Colonic mucosa (tissue), 4 donors: ENCODE measurements at regions not wholly inside any gene's neighbourhood (a gene's known extent, or its start where the extent isn't known, plus 50 kb on each side); places are given as distances from the start of the nearest gene placed in this dataset.

ENCODE experiments used
- DNase-seq: peaks from one replicate; pipeline ENCODE4 v3.0.0-alpha.2; 2020
- H3K27ac ChIP-seq: fragments of 200-600 bp; one replicate; pipeline ENCODE4 v1.8.0; 2021
- H3K27me3 ChIP-seq: fragments of 200-600 bp; one replicate; pipeline ENCODE4 v1.8.0; 2021
- H3K36me3 ChIP-seq: fragments of 200-600 bp; one replicate; pipeline ENCODE4 v1.8.0; 2021
- H3K4me1 ChIP-seq: fragments of 200-600 bp; one replicate; pipeline ENCODE4 v1.8.0; 2021; ENCODE audit warnings: mild to moderate bottlenecking
- H3K4me3 ChIP-seq: fragments of 200-600 bp; one replicate; pipeline ENCODE4 v1.8.0; 2021
- H3K9ac ChIP-seq, 2 donors: one replicate each; pipeline ENCODE4 v1.7.0; 2013; ENCODE audit warnings: control low read depth in 2 of 2, low read depth in 2 of 2, low read length in 2 of 2
- H3K9me3 ChIP-seq: fragments of 200-600 bp; one replicate; pipeline ENCODE4 v1.8.0; 2021
- CTCF ChIP-seq: fragments of 200-600 bp; IDR thresholded peaks from one replicate; pipeline ENCODE4 v1.8.0; 2022; ENCODE audit warnings: antibody characterized with exemption, mild to moderate bottlenecking
- intact Hi-C: fragments of 100-400 bp; cut with DNase I; formaldehyde crosslinking; loops from one replicate; pipeline ENCODE4 v1.14.1; 2022
- donor health status: healthy.
- donor health status: DM: no; HTN: no; CAD: no.
- donor health status: DM: no; HTN: no; CAD: no.

GRCh38 chr20:10724449-10725173 is 50.8 kb upstream of the JAG1 start:
- intact Hi-C loops: no loop called here
- Histone ChIP-seq H3K27ac (no peak overlapping the region), H3K4me3 (no peak overlapping the region), H3K36me3 (no peaks in the 10 kb centered on the region), H3K27me3 (no peaks in the 10 kb centered on the region), H3K9me3 (no peaks in the 10 kb centered on the region), H3K9ac (no peak overlapping the region), H3K4me1 (peaks cover 8% of the 10 kb centered on the region)
- DNase-seq: no peak
- TF ChIP-seq CTCF: no peak

GRCh38 chr20:10728873-10729670 is 55.3 kb upstream of the JAG1 start:
- no peak overlapping the region for H3K9ac ChIP-seq
- no peaks in the 10 kb centered on the region for H3K36me3 ChIP-seq
- no peaks in the 10 kb centered on the region for H3K27me3 ChIP-seq
- no peak for DNase-seq
- no peak for TF ChIP-seq CTCF
- intact Hi-C loops: no loop called here
- H3K27ac ChIP-seq: no peak overlapping the region
- H3K4me3 ChIP-seq: no peak overlapping the region
- H3K4me1 ChIP-seq: no peaks in the 10 kb centered on the region
- H3K9me3 ChIP-seq: no peaks in the 10 kb centered on the region

- TF ChIP-seq CTCF: no peak
- no peak overlapping the region for H3K4me3 ChIP-seq
- no peaks in the 10 kb centered on the region for H3K4me1 ChIP-seq
- no peaks in the 10 kb centered on the region for H3K27me3 ChIP-seq
- no peaks in the 10 kb centered on the region for H3K9me3 ChIP-seq
- intact Hi-C loops: no loop called here
- no peaks in the 10 kb centered on the region for H3K36me3 ChIP-seq
- no peak for DNase-seq
- no peak overlapping the region for H3K27ac ChIP-seq
- no peak overlapping the region for H3K9ac ChIP-seq
These were observed 56.0 kb upstream of the JAG1 start for GRCh38 chr20:10729785-10730184.

GRCh38 chr20:10730629-10731183 is 56.9 kb upstream of the JAG1 start:
- no peak for DNase-seq
- no peaks in the 10 kb centered on the region for H3K4me1 ChIP-seq
- no peak overlapping the region for H3K9ac ChIP-seq
- intact Hi-C loops: no loop called here
- H3K36me3 ChIP-seq: no peaks in the 10 kb centered on the region
- no peak overlapping the region for H3K27ac ChIP-seq
- no peaks in the 10 kb centered on the region for H3K9me3 ChIP-seq
- H3K27me3 ChIP-seq: no peaks in the 10 kb centered on the region
- H3K4me3 ChIP-seq: no peak overlapping the region
- no peak for TF ChIP-seq CTCF

GRCh38 chr20:10731190-10731965 is 57.6 kb upstream of the JAG1 start:
- no peak for DNase-seq
- TF ChIP-seq CTCF: no peak
- Histone ChIP-seq H3K9ac (no peak overlapping the region), H3K27me3 (no peaks in the 10 kb centered on the region), H3K4me3 (no peak overlapping the region), H3K36me3 (no peaks in the 10 kb centered on the region), H3K27ac (no peak overlapping the region), H3K4me1 (no peaks in the 10 kb centered on the region), H3K9me3 (no peaks in the 10 kb centered on the region)
- intact Hi-C loops: no loop called here
